ENCODE measurements at regions not wholly inside any gene's neighbourhood (a gene's known extent, or its start where the extent isn't known, plus 50 kb on each side); places are given as distances from the start of the nearest gene placed in this dataset.

GRCh38 chr17:51354936-51355335 lies 94.6 kb downstream of the UTP18 start:
- no peak for ATAC-seq (ENCODE audit: low read depth)
- Histone ChIP-seq H3K4me1 (ENCODE audit: insufficient read depth, poor library complexity, severe bottlenecking) (no peaks in the 10 kb centered on the region), H3K27me3 (ENCODE audit: insufficient read depth, poor library complexity, severe bottlenecking) (peaks cover 9% of the 10 kb centered on the region), H3K9me3 (ENCODE audit: severe bottlenecking) (no peaks in the 10 kb centered on the region), H3K36me3 (ENCODE audit: low read depth) (no peaks in the 10 kb centered on the region), H3K27ac (ENCODE audit: poor library complexity, severe bottlenecking) (no peak overlapping the region), H3K4me3 (ENCODE audit: severe bottlenecking) (no peak overlapping the region)
- TF ChIP-seq CTCF (IDR thresholded peaks at IDR 0.05; ENCODE audit: poor library complexity, severe bottlenecking) = no peak
- DNase-seq (ENCODE audit: low spot score) = no peak

DNA sequence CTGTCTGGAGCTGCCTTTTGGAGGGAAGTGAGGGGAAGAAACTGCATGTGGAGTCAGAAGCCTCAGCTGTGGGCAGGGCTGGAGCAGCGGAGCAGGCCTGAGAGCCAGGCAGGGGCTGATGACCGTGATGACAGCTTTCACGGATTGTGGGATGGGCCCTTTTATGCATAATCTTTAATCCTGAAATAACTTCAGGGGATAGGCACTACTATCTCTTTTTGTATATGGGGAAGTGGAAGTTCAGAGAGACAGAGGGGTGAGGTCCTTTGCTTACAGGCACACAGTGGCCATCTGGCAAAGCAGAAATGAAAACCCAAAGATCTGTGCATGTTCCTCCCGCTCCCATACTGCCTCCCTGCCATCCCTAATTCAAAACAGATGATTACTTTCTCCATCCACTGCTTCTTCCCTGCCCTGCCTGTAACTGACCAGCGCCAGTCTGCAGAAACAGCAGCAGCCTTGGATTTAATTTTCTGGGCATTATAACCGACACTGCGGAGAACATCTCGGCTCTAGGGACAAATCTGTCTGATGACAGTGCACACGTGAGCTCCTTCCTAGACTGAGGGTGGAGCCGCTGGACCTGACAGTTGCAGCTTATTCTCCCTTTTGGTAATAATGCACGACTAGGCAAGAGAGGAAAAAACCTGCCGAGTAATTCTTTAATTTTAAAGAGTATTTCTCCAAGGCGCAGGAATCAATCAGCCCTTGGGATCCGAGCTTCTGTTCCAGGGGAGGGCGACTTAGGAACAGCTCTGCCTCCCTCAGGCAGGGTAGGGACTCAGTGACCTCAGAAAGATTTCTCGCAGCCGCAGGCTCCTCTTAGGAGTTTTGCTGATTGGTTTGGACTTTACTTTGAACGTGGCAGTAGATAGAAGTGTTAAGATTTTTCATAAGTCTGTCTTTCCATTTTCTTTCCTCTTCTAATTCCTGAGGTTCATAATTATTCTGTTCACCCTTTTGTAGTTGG lies 95.4 kb downstream of the UTP18 start:
- no peak overlapping the region for H3K4me3 ChIP-seq (ENCODE audit: severe bottlenecking)
- DNase-seq (ENCODE audit: low spot score) (no peak), ATAC-seq (ENCODE audit: low read depth) (no peak)
- H3K27me3 ChIP-seq (ENCODE audit: insufficient read depth, poor library complexity, severe bottlenecking) = peaks cover 4% of the 10 kb centered on the region
- TF ChIP-seq CTCF (IDR thresholded peaks at IDR 0.05; ENCODE audit: poor library complexity, severe bottlenecking) = no peak
- no peaks in the 10 kb centered on the region for H3K9me3 ChIP-seq (ENCODE audit: severe bottlenecking)
- no peaks in the 10 kb centered on the region for H3K4me1 ChIP-seq (ENCODE audit: insufficient read depth, poor library complexity, severe bottlenecking)
- no peaks in the 10 kb centered on the region for H3K36me3 ChIP-seq (ENCODE audit: low read depth)
- no peak overlapping the region for H3K27ac ChIP-seq (ENCODE audit: poor library complexity, severe bottlenecking)

GRCh38 chr17:51359055-51359454 lies 98.7 kb downstream of the UTP18 start:
- no peak overlapping the region for H3K4me3 ChIP-seq (ENCODE audit: severe bottlenecking)
- peaks cover 9% of the 10 kb centered on the region for H3K4me1 ChIP-seq (ENCODE audit: insufficient read depth, poor library complexity, severe bottlenecking)
- DNase-seq (ENCODE audit: low spot score) (no peak), ATAC-seq (ENCODE audit: low read depth) (no peak)
- H3K36me3 ChIP-seq (ENCODE audit: low read depth) = no peaks in the 10 kb centered on the region
- TF ChIP-seq CTCF (IDR thresholded peaks at IDR 0.05; ENCODE audit: poor library complexity, severe bottlenecking) = no peak
- H3K9me3 ChIP-seq (ENCODE audit: severe bottlenecking) = no peaks in the 10 kb centered on the region
- H3K27me3 ChIP-seq (ENCODE audit: insufficient read depth, poor library complexity, severe bottlenecking) = no peaks in the 10 kb centered on the region
- H3K27ac ChIP-seq (ENCODE audit: poor library complexity, severe bottlenecking) = no peak overlapping the region

- H3K4me3 ChIP-seq (ENCODE audit: severe bottlenecking) = no peak overlapping the region
- no peaks in the 10 kb centered on the region for H3K27me3 ChIP-seq (ENCODE audit: insufficient read depth, poor library complexity, severe bottlenecking)
- H3K36me3 ChIP-seq (ENCODE audit: low read depth) = no peaks in the 10 kb centered on the region
- peak overlapping the region; percentile 22 for H3K27ac ChIP-seq (ENCODE audit: poor library complexity, severe bottlenecking)
- TF ChIP-seq CTCF (IDR thresholded peaks at IDR 0.05; ENCODE audit: poor library complexity, severe bottlenecking) = no peak
- ATAC-seq (ENCODE audit: low read depth) = peak; percentile 74
- no peaks in the 10 kb centered on the region for H3K9me3 ChIP-seq (ENCODE audit: severe bottlenecking)
- peaks cover 13% of the 10 kb centered on the region for H3K4me1 ChIP-seq (ENCODE audit: insufficient read depth, poor library complexity, severe bottlenecking)
- DNase-seq (ENCODE audit: low spot score) = no peak
Observed at GRCh38 chr17:51362811-51363585, 102.7 kb downstream of the UTP18 start.

Data from RWPE2 (cell line).